K562 (cell line): ENCODE measurements at regions not wholly inside any gene's neighbourhood (a gene's known extent, or its start where the extent isn't known, plus 50 kb on each side); places are given as distances from the start of the nearest gene placed in this dataset.

ENCODE experiments used
- ATAC-seq: fragments of 200-7000 bp; cut with Tn5 transposase; 3 replicates; pipeline ENCODE4 v1.9.1; 2020; ENCODE audit warnings: moderate library complexity
- BruUV-seq: library from RNA; stranded (reverse); fragments of 400-500 nt; replicated peaks from 2 replicates; lab custom pipeline; 2021; lab: Mats Ljungman, UMichigan
- CTCF ChIA-PET: fragments of 300-600 bp; formaldehyde crosslinking; extraction: SDS; loops from one replicate; lab custom pipeline; 2021; ENCODE audit warnings: low intra/inter-chr PET ratio; lab: Yijun Ruan, JAX
- POLR2A ChIA-PET: fragments of 300-600, 350-650 bp; sonication (Branson Sonifier 250); formaldehyde crosslinking; extraction: SDS; loops from one replicate; lab custom pipeline; 2021; ENCODE audit warnings: antibody characterized with exemption, inconsistent platforms; lab: Yijun Ruan, JAX
- DNase-seq, 4 experiments: peaks; one replicate each; pipeline versions ENCODE4 v3.0.0 to v3.0.0-alpha.2; 2011 to 2018; ENCODE audit warnings: low spot score in 3 of 4, mixed read lengths in 3 of 4; ENCODE audit errors: extremely low read depth in 1 of 4
- FAIRE-seq: peaks from 2 replicates; lab custom pipeline; 2011; peaks lifted over from hg19 to GRCh38; lab: Jason Lieb, UNC
- H2AFZ ChIP-seq: 2 replicates; pipeline ENCODE4 v1.6.0; 2011; ENCODE audit warnings: low read depth, low read length, control low read depth, inconsistent platforms
- H3K27ac ChIP-seq: fragments of 200-600 bp; 3 replicates; pipeline ENCODE4 v1.8.0; 2011; ENCODE audit warnings: low read depth, mild to moderate bottlenecking, control low read depth, inconsistent platforms, low read length, moderate library complexity, mixed read lengths; ENCODE audit errors: extremely low read depth
- H3K27me3 ChIP-seq, 2 experiments: fragments of 300-600 bp in 1 of 2; 2 replicates in 1 of 2; 3 replicates in 1 of 2; pipeline versions ENCODE4 v1.6.0 to v1.8.0; 2011; ENCODE audit warnings: inconsistent platforms in 2 of 2, low read length in 2 of 2, mild to moderate bottlenecking in 1 of 2, mixed read lengths in 1 of 2, moderate library complexity in 1 of 2; ENCODE audit not compliant: control insufficient read depth in 2 of 2, insufficient read depth in 2 of 2
- H3K36me3 ChIP-seq: fragments of 300-600 bp; 3 replicates; pipeline ENCODE4 v1.8.0; 2011; ENCODE audit warnings: mild to moderate bottlenecking, low read length, inconsistent platforms; ENCODE audit not compliant: control insufficient read depth, insufficient read depth
- H3K4me1 ChIP-seq, 2 experiments: fragments of 200-600 bp in 1 of 2; replicated peaks in 1 of 2; 2 replicates in 1 of 2; 3 replicates in 1 of 2; pipeline versions ENCODE4 v1.5.1 to v1.8.0; 2011; ENCODE audit warnings: inconsistent platforms in 2 of 2, low read length in 2 of 2, mild to moderate bottlenecking in 1 of 2, mixed read lengths in 1 of 2, moderate library complexity in 1 of 2; ENCODE audit not compliant: control insufficient read depth in 2 of 2, insufficient read depth in 2 of 2
- H3K4me2 ChIP-seq: 2 replicates; pipeline ENCODE4 v1.6.1; 2011; ENCODE audit warnings: low read length, control low read depth, inconsistent platforms, mixed read lengths; ENCODE audit not compliant: insufficient read depth
- H3K4me3 ChIP-seq: fragments of 200-600 bp; sonication (generic), shearing (Covaris generic); 2 replicates; pipeline ENCODE4 v1.5.1; 2016; ENCODE audit warnings: control low read depth, inconsistent platforms
- H3K79me2 ChIP-seq: fragments of 200-600 bp; 3 replicates; pipeline ENCODE4 v1.8.0; 2011; ENCODE audit warnings: low read length, inconsistent platforms; ENCODE audit not compliant: control insufficient read depth, insufficient read depth
- H3K9ac ChIP-seq, 2 experiments: 2 replicates each; pipeline versions ENCODE4 v1.6.0 to v1.6.1; 2011; ENCODE audit warnings: low read depth in 2 of 2, low read length in 2 of 2, control low read depth in 1 of 2, inconsistent platforms in 1 of 2, mild to moderate bottlenecking in 1 of 2, mixed read lengths in 1 of 2; ENCODE audit not compliant: insufficient read depth in 1 of 2
- H3K9me1 ChIP-seq: one replicate; pipeline ENCODE4 v1.6.0; 2011; ENCODE audit warnings: inconsistent platforms, mild to moderate bottlenecking, low read length, moderate library complexity; ENCODE audit not compliant: control insufficient read depth, insufficient read depth
- H3K9me3 ChIP-seq: replicated peaks from 2 replicates; pipeline ENCODE4 v1.5.1; 2011; ENCODE audit warnings: low read depth, low read length, inconsistent platforms; ENCODE audit not compliant: control insufficient read depth, insufficient read depth
- H4K20me1 ChIP-seq: replicated peaks from 2 replicates; pipeline ENCODE4 v1.6.1; 2011; ENCODE audit warnings: low read length, inconsistent platforms, mixed read lengths; ENCODE audit not compliant: control insufficient read depth, insufficient read depth
- CHD4 ChIP-seq: fragments of 200-600 bp; sonication (generic); IDR thresholded peaks from 3 replicates; pipeline ENCODE4 v1.6.1; 2012; ENCODE audit warnings: low read depth, mild to moderate bottlenecking, mixed read lengths, low read length, inconsistent platforms; ENCODE audit not compliant: insufficient read depth, insufficient replicate concordance, poor library complexity, severe bottlenecking
- CTCFL ChIP-seq: IDR thresholded peaks from 2 replicates; pipeline ENCODE4 v1.6.1; 2011; ENCODE audit warnings: borderline replicate concordance, low read depth, mild to moderate bottlenecking, moderate library complexity, low read length; ENCODE audit not compliant: insufficient read depth, poor library complexity, severe bottlenecking
- KLF1 ChIP-seq: fragments of 450-650 bp; IDR thresholded peaks from 2 replicates; pipeline ENCODE4 v1.6.1; 2016; ENCODE audit warnings: missing genetic modification characterization, missing compliant biosample characterization
- KLF6 ChIP-seq: fragments of 250-450 bp; sonication (Bioruptor Pico); IDR thresholded peaks from 2 replicates; pipeline ENCODE4 v1.4.0; 2020; ENCODE audit warnings: mild to moderate bottlenecking, moderate library complexity, borderline replicate concordance
- MCM5 ChIP-seq: fragments of 450-650 bp; IDR thresholded peaks from 2 replicates; pipeline ENCODE4 v1.6.1; 2016; ENCODE audit warnings: low read depth
- MTF1 ChIP-seq: fragments of 250-450 bp; sonication (Bioruptor Pico); IDR thresholded peaks from 2 replicates; pipeline ENCODE4 v1.9.0; 2021; ENCODE audit warnings: moderate library complexity, mild to moderate bottlenecking, inconsistent platforms, borderline replicate concordance
- NCOR1 ChIP-seq: fragments of 450-650 bp; IDR thresholded peaks from 2 replicates; pipeline ENCODE4 v1.6.1; 2016; ENCODE audit warnings: mild to moderate bottlenecking, moderate library complexity
- SMAD2 ChIP-seq: fragments of 150-350 bp; IDR thresholded peaks from 2 replicates; pipeline ENCODE4 v1.6.1; 2014; ENCODE audit warnings: low read depth, mild to moderate bottlenecking, low read length
- ZBTB2 ChIP-seq: fragments of 450-650 bp; IDR thresholded peaks from 2 replicates; pipeline ENCODE4 v1.6.1; 2016; ENCODE audit warnings: antibody characterized with exemption
- ZFP1 ChIP-seq: fragments of 450-650 bp; formaldehyde crosslinking; IDR thresholded peaks from 2 replicates; pipeline ENCODE4 v1.4.0; 2020; ENCODE audit warnings: mild to moderate bottlenecking, mixed read lengths
- ZNF184 ChIP-seq: sonication (generic); formaldehyde crosslinking; IDR thresholded peaks from 2 replicates; pipeline ENCODE4 v1.5.0; 2020; ENCODE audit warnings: missing genetic modification reagents
- ZNF282 ChIP-seq: sonication (generic); formaldehyde crosslinking; IDR thresholded peaks from 2 replicates; pipeline ENCODE4 v1.8.1; 2023; ENCODE audit warnings: missing genetic modification reagents
- ZNF696 ChIP-seq: fragments of 250-450 bp; sonication (Bioruptor Pico); conservative IDR thresholded peaks from 2 replicates; pipeline ENCODE4 v1.4.0; 2020; ENCODE audit warnings: mild to moderate bottlenecking, moderate library complexity
- ZNF766 ChIP-seq: fragments of 200-800 bp; sonication (Bioruptor generic); conservative IDR thresholded peaks from 2 replicates; pipeline ENCODE4 v1.6.1; 2016; ENCODE audit warnings: missing genetic modification characterization, missing compliant biosample characterization
- WGBS: fragments of 100-300 bp; shearing (Covaris generic); methylation state at CpG from one replicate; pipeline ENCODE4 v1.1.6; 2016; ENCODE audit warnings: low coverage, mixed read lengths; ENCODE audit not compliant: insufficient coverage; ENCODE audit errors: missing lambda C conversion rate; 5-methylcytosine and 5-hydroxymethylcytosine counted together
- in situ Hi-C: fragments of 300-500 bp; cut with MboI; formaldehyde crosslinking; loops from 4 replicates; pipeline ENCODE4 v1.15.0; 2018; ENCODE audit warnings: inconsistent platforms, mixed read lengths
- intact Hi-C: fragments of 100-400 bp; cut with micrococcal nuclease; formaldehyde crosslinking; loops from 2 replicates; pipeline ENCODE4 v1.14.2; 2022

- TF ChIP-seq ZBTB2 (no peak), MCM5 (no peak), MTF1 (CRISPR knock-in tag) (no peak), CHD4 (no peak)
Measured at GRCh38 chr21:38173276-38174035, 83.3 kb upstream of the KCNJ15 start (continued).

- WGBS, result 5% methylated on average over 1 of the region's 1 CpG
- H3K9me3 ChIP-seq, result no peaks in the 10 kb centered on the region
- no peaks in the 10 kb centered on the region for H3K27me3 ChIP-seq
- no peak overlapping the region for H3K4me3 ChIP-seq
- no peaks in the 10 kb centered on the region for H4K20me1 ChIP-seq
- no peaks in the 10 kb centered on the region; the same call in 2 of the 3 replicates for H3K36me3 ChIP-seq
- ATAC-seq (no peak), DNase-seq (no peak), FAIRE-seq (no peak)
- BruUV-seq, result no TSS peak
- in situ Hi-C loops (no loop called here), intact Hi-C loops (no loop called here)
- H3K4me2 ChIP-seq, result no peak overlapping the region
- H3K79me2 ChIP-seq, result no peaks in the 10 kb centered on the region
- H2AFZ ChIP-seq, result no peak overlapping the region
- POLR2A ChIA-PET, result interaction anchor here (0.6 kb wide), 1 partner anchor 1188 kb away, joined by 3 read pairs; no protein-coding TSS in a partner anchor
- TF ChIP-seq ZFP1 (CRISPR knock-in tag), result no peak
- TF ChIP-seq ZNF184 (CRISPR knock-in tag), result no peak
- TF ChIP-seq SMAD2, result no peak
- no peak for TF ChIP-seq KLF1 (tag)
- no peak for TF ChIP-seq ZNF282
- no peak for TF ChIP-seq NCOR1
- TF ChIP-seq CTCFL, result no peak
- TF ChIP-seq ZNF766 (CRISPR knock-in tag), result no peak
- no peak for TF ChIP-seq KLF6 (CRISPR knock-in tag)
- no peak for TF ChIP-seq ZNF696
- no peaks in the 10 kb centered on the region for H3K9me1 ChIP-seq
- peaks cover 0 to 10% of the 10 kb centered on the region in 2 experiments; a peak in 2 of 5 replicates for H3K4me1 ChIP-seq
- no peak overlapping the region for H3K27ac ChIP-seq
- CTCF ChIA-PET, result no interaction called here
- no peak overlapping the region for H3K9ac ChIP-seq
Measured at GRCh38 chr21:38175306-38175705, 81.5 kb upstream of the KCNJ15 start.
